ENCODE measurements at regions not wholly inside any gene's neighbourhood (a gene's known extent, or its start where the extent isn't known, plus 50 kb on each side); places are given as distances from the start of the nearest gene placed in this dataset.

GRCh38 chr2:65537651-65538385, 105.4 kb upstream of the SPRED2 start:
- ChIA-PET CTCF (no interaction called here), POLR2A (ENCODE audit: low non-redundant PET) (no interaction called here)
- intact Hi-C loops (cut with micrococcal nuclease; ENCODE audit: unreplicated experiment) = no loop called here
- H3K27me3 ChIP-seq (replicated peaks; ENCODE audit: insufficient read depth, low read depth, low read length, poor library complexity) = no peaks in the 10 kb centered on the region
- BruUV-seq (replicated peaks) = no TSS peak
- H3K4me3 ChIP-seq (ENCODE audit: low read depth, low read length, poor library complexity, severe bottlenecking) = no peak overlapping the region
- TF ChIP-seq CTCF (conservative IDR thresholded peaks at IDR 0.05; ENCODE audit: low read depth, low read length) (no peak), EZH2 (IDR thresholded peaks at IDR 0.05; ENCODE audit: borderline replicate concordance, low read depth, low read length, poor library complexity, severe bottlenecking) (no peak)
- H3K4me1 ChIP-seq (ENCODE audit: insufficient read depth, low read length, poor library complexity, severe bottlenecking) = no peaks in the 10 kb centered on the region
- no peaks in the 10 kb centered on the region for H3K9me3 ChIP-seq (ENCODE audit: low read depth, low read length, poor library complexity, severe bottlenecking)
- H3K36me3 ChIP-seq (ENCODE audit: insufficient read depth, low read length, poor library complexity, severe bottlenecking) = no peaks in the 10 kb centered on the region
- H3K27ac ChIP-seq (ENCODE audit: low read depth, low read length, poor library complexity, severe bottlenecking) = no peak overlapping the region
- no peak for DNase-seq (ENCODE audit: low spot score)

- intact Hi-C loops (cut with micrococcal nuclease; ENCODE audit: unreplicated experiment) = no loop called here
- TF ChIP-seq EZH2 (IDR thresholded peaks at IDR 0.05; ENCODE audit: borderline replicate concordance, low read depth, low read length, poor library complexity, severe bottlenecking) = no peak
- no peak for TF ChIP-seq CTCF (conservative IDR thresholded peaks at IDR 0.05; ENCODE audit: low read depth, low read length)
- Histone ChIP-seq H3K4me3 (ENCODE audit: low read depth, low read length, poor library complexity, severe bottlenecking) (no peak overlapping the region), H3K4me1 (ENCODE audit: insufficient read depth, low read length, poor library complexity, severe bottlenecking) (no peaks in the 10 kb centered on the region), H3K9me3 (ENCODE audit: low read depth, low read length, poor library complexity, severe bottlenecking) (no peaks in the 10 kb centered on the region), H3K36me3 (ENCODE audit: insufficient read depth, low read length, poor library complexity, severe bottlenecking) (no peaks in the 10 kb centered on the region), H3K27me3 (replicated peaks; ENCODE audit: insufficient read depth, low read depth, low read length, poor library complexity) (no peaks in the 10 kb centered on the region), H3K27ac (ENCODE audit: low read depth, low read length, poor library complexity, severe bottlenecking) (no peak overlapping the region)
- ChIA-PET CTCF (no interaction called here), POLR2A (ENCODE audit: low non-redundant PET) (no interaction called here)
- DNase-seq (ENCODE audit: low spot score) = no peak
- BruUV-seq (replicated peaks) = no TSS peak
Measured at GRCh38 chr2:65536596-65536995, 104.2 kb upstream of the SPRED2 start.

GRCh38 chr2:65532937-65533336, 100.5 kb upstream of the SPRED2 start:
- H3K27ac ChIP-seq (ENCODE audit: low read depth, low read length, poor library complexity, severe bottlenecking) = no peak overlapping the region
- no TSS peak for BruUV-seq (replicated peaks)
- DNase-seq (ENCODE audit: low spot score) = no peak
- ChIA-PET CTCF (no interaction called here), POLR2A (ENCODE audit: low non-redundant PET) (no interaction called here)
- no peaks in the 10 kb centered on the region for H3K4me1 ChIP-seq (ENCODE audit: insufficient read depth, low read length, poor library complexity, severe bottlenecking)
- no peaks in the 10 kb centered on the region for H3K9me3 ChIP-seq (ENCODE audit: low read depth, low read length, poor library complexity, severe bottlenecking)
- intact Hi-C loops (cut with micrococcal nuclease; ENCODE audit: unreplicated experiment) = no loop called here
- H3K36me3 ChIP-seq (ENCODE audit: insufficient read depth, low read length, poor library complexity, severe bottlenecking) = no peaks in the 10 kb centered on the region
- no peak for TF ChIP-seq EZH2 (IDR thresholded peaks at IDR 0.05; ENCODE audit: borderline replicate concordance, low read depth, low read length, poor library complexity, severe bottlenecking)
- no peak for TF ChIP-seq CTCF (conservative IDR thresholded peaks at IDR 0.05; ENCODE audit: low read depth, low read length)
- no peaks in the 10 kb centered on the region for H3K27me3 ChIP-seq (replicated peaks; ENCODE audit: insufficient read depth, low read depth, low read length, poor library complexity)
- no peak overlapping the region for H3K4me3 ChIP-seq (ENCODE audit: low read depth, low read length, poor library complexity, severe bottlenecking)
